ENCODE measurements at regions not wholly inside any gene's neighbourhood (a gene's known extent, or its start where the extent isn't known, plus 50 kb on each side); places are given as distances from the start of the nearest gene placed in this dataset.
"Not testable (repeated sequence)": the region's sequence is repeated elsewhere in the genome, so short reads cannot be mapped to it uniquely, and the experiment has no call there.

DNA sequence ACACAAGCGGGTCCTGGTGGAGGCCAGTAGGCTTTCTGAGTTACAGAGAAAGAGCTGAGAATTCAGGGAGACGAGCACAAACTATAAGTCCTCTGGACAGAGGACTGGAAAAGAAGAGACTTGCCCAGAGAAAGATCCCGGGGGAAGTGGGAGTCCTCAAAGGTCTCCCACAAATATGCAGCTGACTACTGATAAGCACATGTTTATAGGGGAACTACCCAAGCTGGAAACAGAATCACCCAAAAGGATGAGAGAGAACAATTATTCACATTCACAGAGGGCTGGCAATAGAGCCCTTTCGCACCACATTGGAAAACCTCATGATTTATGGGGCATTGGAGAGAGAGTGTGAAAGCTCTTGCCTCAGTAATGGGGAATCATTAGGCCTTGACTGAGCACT is 337.6 kb downstream of the IRS1 start:
- DNase-seq: no peak
- intact Hi-C loops (cut with micrococcal nuclease): no loop called here
- no peak for ATAC-seq

DNA sequence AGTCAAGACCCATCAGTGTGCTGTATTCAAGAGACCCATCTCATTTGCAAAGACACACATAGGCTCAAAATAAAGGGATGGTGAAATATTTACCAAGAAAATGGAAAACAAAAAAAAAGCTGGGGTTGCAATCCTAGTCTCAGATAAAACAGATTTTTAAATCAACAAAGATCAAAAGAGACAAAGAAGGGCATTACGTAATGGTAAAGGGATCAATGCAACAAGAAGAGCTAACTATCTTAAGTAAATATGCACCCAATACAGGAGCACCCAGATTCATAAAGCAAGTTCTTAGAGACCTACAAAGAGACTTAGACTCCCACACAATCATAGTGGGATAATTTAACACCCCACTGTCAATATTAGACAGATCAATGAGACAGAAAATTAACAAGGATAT is 343.5 kb downstream of the IRS1 start:
- ATAC-seq; DNase-seq; intact Hi-C loops (cut with micrococcal nuclease): not testable (repeated sequence)

DNA sequence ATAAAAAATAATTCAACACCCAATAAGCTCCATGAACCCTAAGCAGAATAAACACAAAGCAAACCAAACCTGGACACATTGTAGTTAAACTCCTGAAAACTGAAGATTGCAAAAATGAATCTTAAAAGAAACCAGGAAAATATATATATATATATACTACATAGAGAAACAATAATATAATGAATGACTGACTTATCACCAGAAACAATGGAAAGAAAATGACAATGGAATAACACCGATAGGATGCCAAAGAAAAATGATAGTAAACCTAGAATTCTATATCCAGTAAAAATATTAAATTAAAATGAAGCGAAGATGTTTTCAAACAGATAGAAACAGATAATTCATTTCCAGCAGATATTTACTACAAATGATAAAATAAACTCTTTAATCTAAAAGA is 346.9 kb downstream of the IRS1 start:
- ATAC-seq: no peak
- intact Hi-C loops (cut with micrococcal nuclease): no loop called here
- DNase-seq: no peak

DNA sequence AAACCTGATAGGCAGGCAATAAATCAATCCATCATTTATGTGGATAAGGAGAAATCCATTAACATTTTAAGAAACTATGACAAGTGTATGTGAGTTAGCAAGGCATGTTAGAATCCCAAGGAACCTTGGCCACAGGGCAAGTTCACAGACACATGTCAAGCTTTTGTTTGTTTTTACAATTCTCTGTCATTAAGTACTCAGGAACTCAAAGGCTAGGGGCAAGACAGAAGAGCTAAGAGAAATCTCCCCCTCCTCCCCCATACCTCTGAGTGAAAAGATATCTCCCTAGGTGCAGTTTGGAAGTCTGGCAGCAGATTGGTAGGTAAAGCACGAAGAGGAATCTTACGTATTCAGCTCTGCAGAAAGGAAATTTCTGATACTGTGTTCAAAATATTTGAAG is 348.1 kb downstream of the IRS1 start:
- intact Hi-C loops (cut with micrococcal nuclease): no loop called here
- DNase-seq (no peak), ATAC-seq (no peak)

DNA sequence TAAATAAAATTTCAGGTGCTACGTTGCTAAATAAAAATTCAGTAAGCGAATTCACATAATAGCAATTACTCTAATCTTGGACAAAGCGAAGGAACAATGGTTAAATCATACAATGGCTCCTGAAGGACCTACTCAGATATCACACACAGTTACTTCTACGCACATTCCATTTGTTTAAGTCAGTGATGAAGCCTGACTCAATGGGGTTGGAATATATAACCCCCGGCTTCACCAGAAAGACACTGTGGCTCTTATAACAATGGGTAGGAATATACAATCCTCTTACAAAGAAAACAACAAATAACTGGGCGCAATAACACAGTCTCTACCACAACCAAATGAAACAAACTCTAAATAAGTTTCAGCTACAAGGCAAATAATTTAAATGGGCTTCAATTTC is 349.5 kb downstream of the IRS1 start:
- ATAC-seq (no peak), DNase-seq (no peak)
- intact Hi-C loops (cut with micrococcal nuclease): no loop called here

DNA sequence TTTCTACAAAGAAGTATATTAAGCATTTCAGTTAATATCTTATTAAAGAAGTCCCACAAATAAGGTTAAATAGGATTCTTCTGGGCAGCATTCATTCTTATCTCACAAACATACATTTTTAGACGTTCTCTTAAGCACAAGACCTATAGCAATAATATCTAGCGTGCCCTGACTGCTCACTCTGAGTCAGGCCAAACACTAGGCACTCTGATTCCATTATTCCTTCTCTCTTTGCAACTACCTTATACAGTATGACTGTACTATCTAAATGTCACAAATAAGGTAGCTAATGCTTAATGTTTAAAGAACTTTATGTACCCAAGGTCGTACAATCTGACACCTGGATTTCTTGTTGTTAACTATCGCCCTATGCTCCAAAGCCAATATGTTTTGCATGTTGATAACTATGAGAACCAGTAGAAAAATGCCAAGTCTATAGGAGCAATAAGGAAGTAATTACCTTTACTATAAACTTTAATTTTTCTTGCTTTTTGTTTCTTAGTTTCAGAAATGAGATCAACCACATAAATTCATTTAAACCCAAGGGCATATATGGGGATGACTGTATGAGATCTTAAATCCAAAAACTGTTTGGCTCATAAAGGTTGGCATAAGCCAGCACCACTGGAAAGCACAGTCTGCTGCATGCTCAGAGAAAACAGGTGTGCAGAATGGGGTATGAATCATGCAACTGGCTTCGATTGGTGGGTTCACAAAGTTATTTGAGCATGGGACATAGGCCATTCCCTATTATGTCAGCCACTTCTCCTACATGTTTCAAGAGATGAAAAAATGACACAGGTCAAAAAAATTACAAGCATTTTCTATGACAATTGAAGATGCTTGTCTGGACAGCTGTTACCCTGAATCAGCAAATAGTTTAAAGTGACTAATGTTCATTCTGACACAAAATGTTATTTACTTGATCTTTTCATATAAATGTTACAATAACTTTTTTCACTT is 352.0 kb downstream of the IRS1 start:
- intact Hi-C loops (cut with micrococcal nuclease): no loop called here
- ATAC-seq (no peak), DNase-seq (no peak)

DNA sequence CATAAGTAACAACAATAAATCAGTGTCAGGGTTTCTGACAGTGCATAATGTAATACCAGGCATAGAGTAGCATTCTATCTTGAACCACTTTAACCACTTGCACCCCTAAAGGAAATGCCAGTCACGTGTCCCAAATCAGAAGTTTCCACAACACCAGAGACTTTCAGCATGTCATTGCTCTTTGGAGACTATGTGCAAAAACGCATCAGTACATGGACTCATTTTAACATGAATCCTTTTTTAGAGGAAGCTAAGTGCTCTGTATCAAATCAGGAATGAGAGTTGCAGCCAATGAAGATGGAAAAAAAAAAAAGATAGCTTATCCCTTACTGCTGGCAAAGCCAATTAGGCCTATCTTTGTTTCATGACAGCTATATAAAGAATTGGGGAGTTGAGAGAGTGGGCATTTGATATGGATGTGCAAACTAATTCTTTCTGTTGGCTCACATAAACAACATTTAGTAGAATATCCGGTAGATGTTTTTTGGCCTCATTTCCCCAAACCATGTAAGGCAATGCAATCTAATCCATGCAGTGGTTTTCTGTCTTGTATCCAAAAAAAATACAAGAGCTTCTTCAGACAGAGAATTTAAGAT is 353.1 kb downstream of the IRS1 start:
- ATAC-seq (peak; percentile 96), DNase-seq (no peak)
- intact Hi-C loops (cut with micrococcal nuclease): no loop called here

DNA sequence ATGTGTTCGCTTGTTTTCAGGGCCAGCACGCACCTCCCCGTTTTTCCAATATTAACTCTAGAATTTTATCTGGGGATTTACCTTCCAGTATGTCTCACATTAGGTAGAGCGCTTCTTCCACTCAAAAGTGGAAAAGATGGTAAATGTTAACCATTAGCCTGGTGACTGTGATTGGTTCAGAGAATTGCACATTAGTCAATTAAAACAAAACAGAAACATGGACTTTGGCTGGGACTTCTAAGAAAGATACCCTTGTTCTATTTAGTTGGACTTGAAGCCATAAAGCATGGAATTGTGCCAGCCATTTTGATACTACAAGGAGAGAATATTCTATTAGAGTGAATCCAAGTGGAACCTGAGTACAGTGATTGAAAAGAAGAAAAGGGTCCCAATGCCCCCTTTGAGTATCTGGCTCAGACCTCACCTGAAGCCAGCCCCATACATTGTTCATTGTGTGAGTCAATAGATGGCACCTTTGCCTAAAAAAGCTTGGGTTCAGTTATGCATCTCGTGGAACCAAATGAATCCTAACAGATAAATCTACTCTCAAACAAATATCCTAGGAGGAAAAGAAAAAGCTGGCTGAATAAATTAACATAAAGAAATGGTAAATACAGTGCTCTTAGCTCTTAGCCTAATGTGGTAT is 354.3 kb downstream of the IRS1 start:
- no peak for DNase-seq
- intact Hi-C loops (cut with micrococcal nuclease): no loop called here
- ATAC-seq: no peak

DNA sequence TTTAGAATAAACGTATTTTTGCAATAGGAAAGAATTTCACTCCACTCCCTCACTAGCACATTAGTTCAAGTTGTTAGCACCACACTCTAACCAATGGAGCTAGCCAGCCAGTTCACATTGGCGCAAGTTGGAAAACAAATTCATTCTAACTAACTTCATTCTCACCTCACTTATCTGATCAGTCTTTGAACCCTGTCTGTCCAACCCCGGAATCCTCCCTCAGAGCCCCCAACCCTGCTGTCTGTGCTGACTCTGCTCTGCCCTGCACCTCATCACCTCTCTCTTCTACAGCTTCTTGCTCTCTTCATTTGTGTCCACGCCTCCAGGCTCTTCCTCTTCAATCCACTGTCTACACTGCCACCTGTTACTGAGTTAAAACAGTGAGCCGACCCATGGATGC is 356.5 kb downstream of the IRS1 start:
- intact Hi-C loops (cut with micrococcal nuclease): no loop called here
- DNase-seq (no peak), ATAC-seq (no peak)

DNA sequence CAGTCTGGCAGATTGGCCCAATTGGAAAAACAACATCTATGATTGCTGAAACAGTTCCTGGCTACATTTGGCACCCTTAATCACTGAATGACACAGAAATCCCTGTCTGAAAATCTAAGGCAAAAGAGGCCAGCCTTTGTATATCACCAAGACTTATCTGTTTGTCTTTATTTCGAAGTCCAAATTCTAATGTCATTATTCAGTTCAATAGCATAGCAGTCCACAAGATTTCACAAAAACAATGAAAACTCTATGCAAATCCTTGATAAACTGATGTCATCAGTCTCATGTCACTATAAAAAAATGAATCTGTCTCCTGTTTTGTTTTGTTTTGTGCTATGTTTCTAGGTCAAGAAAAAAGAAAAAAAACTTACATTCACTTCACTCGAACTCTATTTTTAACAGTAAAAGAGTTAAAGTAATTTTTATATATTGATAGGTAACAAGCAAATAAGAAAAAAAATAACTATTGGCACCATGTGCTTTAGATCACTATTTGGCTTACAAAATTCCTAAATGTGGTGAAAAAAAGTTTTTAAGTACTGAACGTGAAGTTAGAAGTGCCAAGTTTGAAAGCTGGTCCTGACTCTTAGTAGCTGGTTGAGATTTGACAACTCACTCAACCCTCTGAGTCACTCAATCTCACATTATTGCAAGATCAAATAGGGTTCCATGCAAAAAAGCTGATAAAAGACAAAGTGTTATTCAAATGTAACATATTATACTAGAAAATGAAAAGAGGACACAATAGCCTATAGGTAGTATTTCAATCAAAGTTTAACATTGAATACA is 359.3 kb downstream of the IRS1 start:
- DNase-seq: no peak
- peak; percentile 26 for ATAC-seq
- intact Hi-C loops (cut with micrococcal nuclease): no loop called here

DNA sequence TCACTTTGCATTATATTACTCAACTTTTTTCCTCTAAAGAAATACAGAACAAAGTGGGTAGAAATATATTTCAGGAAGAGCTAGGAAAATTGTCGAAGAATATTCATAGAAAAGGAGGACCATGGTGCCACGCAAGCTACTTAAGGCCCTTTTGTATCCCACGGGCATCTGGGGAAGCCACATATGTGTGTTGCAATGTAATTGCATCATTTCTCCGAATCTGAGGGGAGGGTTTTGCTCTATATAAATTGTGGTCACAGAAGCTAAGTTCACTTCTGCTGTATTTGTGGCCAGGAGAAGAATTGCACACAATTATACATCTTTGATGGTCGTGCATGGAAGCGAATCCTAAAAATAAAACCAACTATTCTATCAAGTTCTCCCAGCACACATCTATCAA is 360.3 kb downstream of the IRS1 start:
- ATAC-seq (no peak), DNase-seq (no peak)
- intact Hi-C loops (cut with micrococcal nuclease): no loop called here

DNA sequence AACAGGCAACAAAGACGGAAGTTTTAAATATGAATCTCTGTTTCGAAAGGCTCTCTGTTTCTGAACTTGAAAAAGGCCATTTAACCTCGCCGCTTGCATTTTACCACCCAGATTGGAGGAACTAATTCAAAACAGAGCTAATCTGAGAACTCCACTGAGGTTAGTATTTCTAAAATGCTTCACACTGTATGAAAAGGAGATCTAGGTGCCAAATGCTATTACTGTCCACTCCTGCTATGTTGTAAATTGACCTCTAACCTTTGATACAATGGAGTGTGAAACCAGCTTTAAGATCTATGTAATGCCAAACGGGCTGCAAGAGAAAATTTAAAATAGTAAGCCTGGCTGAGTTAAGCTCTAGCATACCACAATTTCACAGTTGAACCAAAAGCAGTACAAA is 364.5 kb downstream of the IRS1 start:
- ATAC-seq (no peak), DNase-seq (no peak)
- intact Hi-C loops (cut with micrococcal nuclease): no loop called here

DNA sequence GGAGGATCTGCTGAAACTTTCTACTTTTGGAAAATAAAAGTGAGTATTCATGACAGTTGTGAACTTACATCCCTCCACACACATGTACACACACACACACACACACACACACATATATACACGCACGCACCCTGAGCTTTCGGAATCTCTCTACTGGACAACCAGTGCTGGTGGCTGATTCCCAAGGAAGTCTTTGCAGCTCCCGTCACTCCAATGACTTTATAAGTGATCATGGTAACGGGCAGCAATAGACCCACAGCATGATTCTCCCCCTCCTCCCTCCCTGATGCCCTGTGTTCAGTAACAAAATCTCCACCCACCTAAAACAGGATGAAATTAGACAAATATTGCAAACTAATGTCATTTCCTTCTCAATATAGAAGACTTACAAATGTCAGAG is 364.9 kb downstream of the IRS1 start:
- no peak for ATAC-seq
- intact Hi-C loops (cut with micrococcal nuclease): no loop called here
- no peak for DNase-seq

DNA sequence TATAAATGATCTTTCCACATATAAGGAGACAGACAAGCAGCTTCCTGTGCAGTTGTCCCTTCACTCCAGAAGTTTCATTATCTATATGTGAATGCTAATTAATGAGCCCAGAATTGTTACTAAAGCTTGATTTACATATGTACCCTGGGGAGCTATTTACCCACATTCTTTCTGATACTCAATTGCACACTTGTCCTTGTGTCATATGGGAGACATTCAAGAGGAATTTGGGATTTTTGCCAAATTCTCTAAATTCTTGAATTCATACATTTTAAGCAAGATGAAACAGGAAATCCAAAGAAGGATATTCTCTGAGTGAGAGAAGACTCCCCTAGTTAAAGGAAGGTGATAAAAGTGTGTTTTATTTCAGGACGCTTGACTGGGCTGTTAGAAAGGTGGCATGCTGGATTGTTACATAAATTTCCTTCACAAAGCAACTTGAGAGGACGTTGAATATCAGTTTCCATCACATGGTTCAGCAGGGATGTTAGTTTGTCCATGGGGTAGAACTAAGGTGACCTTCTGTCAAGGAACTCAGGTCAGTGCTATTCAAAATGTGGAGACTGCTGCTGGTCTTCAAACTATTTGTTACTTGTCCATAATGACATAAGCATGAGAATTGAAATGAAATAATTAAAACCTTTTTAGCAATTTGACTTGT is 368.2 kb downstream of the IRS1 start:
- ATAC-seq (no peak), DNase-seq (no peak)
- intact Hi-C loops (cut with micrococcal nuclease): no loop called here

DNA sequence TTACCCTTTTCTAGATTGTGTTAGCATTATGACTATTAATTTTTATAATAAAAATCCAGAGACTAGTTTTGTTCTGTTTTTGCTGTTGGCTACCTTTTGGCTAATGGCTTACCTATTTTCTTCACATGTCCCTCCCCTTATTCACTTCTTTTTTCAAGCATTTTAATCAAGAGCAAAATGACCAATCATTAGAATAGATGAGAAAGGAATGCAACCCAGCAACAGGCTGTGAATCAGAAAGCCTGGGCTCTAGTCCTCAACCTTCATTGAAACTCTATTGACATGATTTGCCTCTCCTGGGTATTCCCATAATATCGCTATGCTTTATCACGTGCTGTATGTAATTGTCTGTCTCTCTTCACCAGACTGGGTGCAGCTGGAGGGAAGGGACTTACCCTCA is 370.1 kb downstream of the IRS1 start:
- ATAC-seq: no peak
- DNase-seq: no peak
- intact Hi-C loops (cut with micrococcal nuclease): no loop called here

DNA sequence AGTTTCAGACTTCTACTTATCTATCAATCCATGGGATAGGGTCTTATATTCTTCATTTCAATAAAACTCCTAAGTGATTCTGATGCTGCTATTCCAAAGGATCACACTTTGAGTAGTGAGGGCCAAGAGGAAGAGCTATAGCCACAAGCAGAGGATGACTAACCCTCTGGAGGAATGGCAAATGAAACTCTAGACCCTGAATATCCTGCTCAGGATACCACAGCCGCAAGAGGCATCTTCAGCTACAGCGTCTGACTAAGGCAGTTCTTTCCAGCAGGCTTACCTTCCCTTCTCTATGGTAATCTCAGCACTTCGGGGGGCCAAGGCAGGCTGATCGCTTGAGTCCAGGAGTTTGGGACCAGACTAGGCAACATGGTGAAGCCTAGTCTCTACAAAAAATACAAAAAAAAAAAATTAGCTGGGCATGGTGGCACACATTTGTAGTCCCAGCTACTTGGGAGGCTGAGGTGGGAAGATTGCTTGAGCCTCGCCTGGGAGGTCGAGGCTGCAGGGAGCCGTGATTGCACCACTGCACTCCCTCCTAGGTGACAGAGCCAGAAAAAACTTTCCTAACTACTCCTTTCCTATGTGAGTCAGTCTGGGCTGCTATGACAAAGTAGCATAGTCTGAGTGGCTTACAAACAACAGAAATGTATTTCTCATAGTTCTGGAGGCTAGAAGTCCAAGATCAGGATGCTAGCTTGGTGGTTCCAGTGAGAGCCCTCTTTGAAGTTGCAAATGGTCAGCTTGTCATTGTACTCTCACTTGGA is 371.9 kb downstream of the IRS1 start:
- intact Hi-C loops (cut with micrococcal nuclease): no loop called here
- ATAC-seq: no peak
- no peak for DNase-seq

DNA sequence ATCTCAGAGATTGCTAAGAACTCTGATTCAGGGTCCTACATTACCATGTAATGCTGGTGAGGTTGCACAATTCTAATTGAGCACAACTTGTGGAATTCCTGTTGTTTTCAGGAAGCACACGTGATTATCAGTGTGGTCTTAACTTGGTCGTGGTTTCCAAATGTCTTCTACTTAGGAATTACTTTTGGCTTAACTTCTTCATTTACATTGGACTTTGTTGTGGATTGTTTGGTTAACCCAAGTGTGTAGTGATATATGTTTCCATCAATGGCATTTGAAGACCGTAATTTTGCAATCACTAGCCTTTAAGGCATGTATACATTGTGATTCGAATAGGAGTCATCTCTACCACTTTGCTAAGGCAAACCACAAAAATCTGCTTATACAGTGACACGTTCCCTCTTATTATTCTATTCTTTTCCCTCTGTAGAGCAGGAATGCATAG is 373.3 kb downstream of the IRS1 start:
- DNase-seq (no peak), ATAC-seq (no peak)
- intact Hi-C loops (cut with micrococcal nuclease): no loop called here

DNA sequence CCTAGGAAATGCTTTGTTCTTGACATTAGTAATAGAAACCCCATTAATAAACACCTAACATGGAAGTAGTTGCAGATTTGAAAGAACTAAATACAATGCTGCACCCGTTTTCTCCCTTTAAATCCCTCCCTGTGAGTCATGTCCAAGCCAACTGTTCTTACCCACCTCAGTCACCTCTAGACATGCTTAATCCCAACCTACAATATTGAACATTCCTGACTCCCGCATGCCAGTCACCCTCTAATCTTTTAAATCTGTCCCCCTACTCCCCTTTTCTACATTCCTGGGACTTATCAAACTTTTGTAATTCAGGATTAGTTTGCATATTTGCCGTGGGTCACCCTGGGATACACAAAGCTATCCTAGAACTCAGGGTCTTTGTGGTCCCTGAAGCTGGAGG is 374.6 kb downstream of the IRS1 start:
- ATAC-seq (no peak), DNase-seq (no peak)
- intact Hi-C loops (cut with micrococcal nuclease): no loop called here
